ENCODE measurements at regions not wholly inside any gene's neighbourhood (a gene's known extent, or its start where the extent isn't known, plus 50 kb on each side); places are given as distances from the start of the nearest gene placed in this dataset.

GRCh38 chr2:8502316-8502715, 179.5 kb upstream of the ID2 start:
- Histone ChIP-seq H3K27ac (ENCODE audit: low read depth, low read length) (no peak overlapping the region), H2AFZ (ENCODE audit: low read depth, low read length, poor library complexity, severe bottlenecking) (no peak overlapping the region)

More at GRCh38 chr2:8502316-8502715, 179.5 kb upstream of the ID2 start:
- Histone ChIP-seq H3K4me3 (replicated peaks in 1 of 2; ENCODE audit: low read depth in 1 of 2, low read length in 2 of 2) (no peak overlapping the region), H3K27me3 (ENCODE audit: insufficient read depth, low read length) (no peaks in the 10 kb centered on the region), H3K79me2 (ENCODE audit: insufficient read depth, low read length) (no peaks in the 10 kb centered on the region), H3K36me3 (ENCODE audit: control insufficient read depth in 1 of 2, insufficient read depth in 2 of 2, low read length in 2 of 2) (no peaks in the 10 kb centered on the region), H3K9me2 (ENCODE audit: insufficient read depth) (no peaks in the 10 kb centered on the region), H4K20me1 (ENCODE audit: insufficient read depth) (no peaks in the 10 kb centered on the region), H3K4me1 (ENCODE audit: control insufficient read depth in 1 of 2, insufficient read depth in 2 of 2, low read length in 2 of 2) (no peaks in the 10 kb centered on the region), H3K4me2 (ENCODE audit: low read length) (no peak overlapping the region), H3K9me3 (ENCODE audit: control insufficient read depth in 1 of 2, insufficient read depth in 1 of 2, low read depth in 1 of 2, low read length in 2 of 2) (no peaks in the 10 kb centered on the region), H3K9ac (ENCODE audit: low read length) (no peak overlapping the region)
- no TSS peak for BruUV-seq (replicated peaks)
- RAD21 ChIA-PET (ENCODE audit: low non-redundant PET in 1 of 2, low total read pairs in 2 of 2, uncharacterized antibody in 2 of 2, unreplicated experiment in 2 of 2): no interaction called here
- intact Hi-C loops (cut with micrococcal nuclease): no loop called here
- TF ChIP-seq REST (IDR thresholded peaks at IDR 0.05; ENCODE audit: low read depth): no peak
- no peak for TF ChIP-seq TCF7L2 (IDR thresholded peaks at IDR 0.05; ENCODE audit: borderline replicate concordance, extremely low read depth, insufficient read depth, insufficient read length)
- TF ChIP-seq POLR2AphosphoS5 (IDR thresholded peaks at IDR 0.05; ENCODE audit: low read depth, low read length): no peak
- no peak for TF ChIP-seq SRF (IDR thresholded peaks at IDR 0.05; ENCODE audit: low read depth)
- TF ChIP-seq CEBPB (IDR thresholded peaks at IDR 0.05; ENCODE audit: low read depth): no peak
- no peak for TF ChIP-seq CBX3 (IDR thresholded peaks at IDR 0.05; ENCODE audit: low read depth)
- TF ChIP-seq MAX (IDR thresholded peaks at IDR 0.05): no peak
- TF ChIP-seq ZBTB33 (IDR thresholded peaks at IDR 0.05; ENCODE audit: extremely low read depth, insufficient replicate concordance, low read length): no peak
- TF ChIP-seq JUND (IDR thresholded peaks at IDR 0.05): no peak
- no peak for TF ChIP-seq YY1 (IDR thresholded peaks at IDR 0.05; ENCODE audit: extremely low read depth, insufficient replicate concordance, low read depth, low read length)
- no peak for TF ChIP-seq RAD21 (IDR thresholded peaks at IDR 0.05; ENCODE audit: low read depth)
- CTCF ChIA-PET: no interaction called here
- DNase-seq (ENCODE audit: low read depth, low spot score): no peak
- no peak for ATAC-seq
- POLR2A ChIA-PET: no interaction called here
